Liver (tissue), 8 donors: ENCODE measurements at regions not wholly inside any gene's neighbourhood (a gene's known extent, or its start where the extent isn't known, plus 50 kb on each side); places are given as distances from the start of the nearest gene placed in this dataset.
"Not testable (repeated sequence)": the region's sequence is repeated elsewhere in the genome, so short reads cannot be mapped to it uniquely, and the experiment has no call there.

Source experiments
- DNase-seq: peaks from one replicate; pipeline ENCODE4 v3.0.0-alpha.2; 2017; ENCODE audit warnings: low spot score
- H3K27ac ChIP-seq, 2 donors: one replicate each; pipeline ENCODE4 v1.7.0; 2013; ENCODE audit warnings: inconsistent platforms in 2 of 2, low read length in 2 of 2, control low read depth in 1 of 2, low read depth in 1 of 2, mild to moderate bottlenecking in 1 of 2
- H3K27me3 ChIP-seq, 4 donors: one replicate each; pipeline versions ENCODE4 v1.6.1 to v1.7.0; 2013; ENCODE audit warnings: low read length in 3 of 4, inconsistent platforms in 1 of 4, mild to moderate bottlenecking in 1 of 4, moderate library complexity in 1 of 4; ENCODE audit not compliant: control insufficient read depth in 4 of 4, insufficient read depth in 4 of 4
- H3K36me3 ChIP-seq, 4 donors: one replicate each; pipeline versions ENCODE4 v1.6.1 to v1.7.0; 2013; ENCODE audit warnings: low read length in 3 of 4, mild to moderate bottlenecking in 3 of 4, low read depth in 1 of 4, moderate library complexity in 1 of 4; ENCODE audit not compliant: control insufficient read depth in 4 of 4, insufficient read depth in 3 of 4
- H3K4me1 ChIP-seq, 4 donors: one replicate each; pipeline versions ENCODE4 v1.6.1 to v1.7.0; 2013; ENCODE audit warnings: low read length in 3 of 4, mild to moderate bottlenecking in 3 of 4, moderate library complexity in 1 of 4; ENCODE audit not compliant: control insufficient read depth in 4 of 4, insufficient read depth in 4 of 4
- H3K4me3 ChIP-seq, 3 donors: one replicate each; pipeline versions ENCODE4 v1.6.1 to v1.7.0; 2013; ENCODE audit warnings: low read length in 3 of 3, control low read depth in 1 of 3, low read depth in 1 of 3, mild to moderate bottlenecking in 1 of 3
- H3K9ac ChIP-seq, 2 donors: one replicate each; pipeline ENCODE4 v1.7.0; 2013; ENCODE audit warnings: low read length in 2 of 2, mild to moderate bottlenecking in 2 of 2, moderate library complexity in 2 of 2, control low read depth in 1 of 2, low read depth in 1 of 2
- H3K9me3 ChIP-seq, 4 donors: one replicate each; pipeline versions ENCODE4 v1.6.1 to v1.7.0; 2013; ENCODE audit warnings: low read length in 3 of 4; ENCODE audit not compliant: control insufficient read depth in 4 of 4
- EGR1 ChIP-seq, 2 donors: IDR thresholded peaks; 2 replicates each; pipeline ENCODE4 v1.6.1; 2016 to 2018; ENCODE audit warnings: antibody characterized with exemption in 2 of 2, low read depth in 2 of 2
- HNF4A ChIP-seq, 2 donors: conservative IDR thresholded peaks; 2 replicates each; pipeline ENCODE4 v1.6.1; 2016; ENCODE audit warnings: antibody characterized with exemption in 2 of 2, mild to moderate bottlenecking in 2 of 2
- WGBS: extraction: QIAGEN DNeasy Blood & Tissue Kit; methylation state at CpG from one replicate; pipeline ENCODE4 v1.1.7; 2013; 5-methylcytosine and 5-hydroxymethylcytosine counted together
- TF ChIP-seq, protein P1 (sequence below): fragments of 150-350 bp; IDR thresholded peaks from 2 replicates; pipeline ENCODE4 v1.5.1; 2017; ENCODE audit warnings: improper control_type of control experiment, low read depth, low read length; ENCODE audit not compliant: missing input control
- TF ChIP-seq, protein P2 (sequence below): IDR thresholded peaks from 2 replicates; pipeline ENCODE4 v1.6.1; 2016; ENCODE audit warnings: antibody characterized with exemption
- TF ChIP-seq, protein P3 (sequence below): IDR thresholded peaks from 2 replicates; pipeline ENCODE4 v1.6.1; 2016; ENCODE audit warnings: antibody characterized with exemption
- donor health status: healthy.
- donor health status: healthy.
- donor health status: healthy.
- donor health status: healthy.
- donor health status: healthy.

DNA sequence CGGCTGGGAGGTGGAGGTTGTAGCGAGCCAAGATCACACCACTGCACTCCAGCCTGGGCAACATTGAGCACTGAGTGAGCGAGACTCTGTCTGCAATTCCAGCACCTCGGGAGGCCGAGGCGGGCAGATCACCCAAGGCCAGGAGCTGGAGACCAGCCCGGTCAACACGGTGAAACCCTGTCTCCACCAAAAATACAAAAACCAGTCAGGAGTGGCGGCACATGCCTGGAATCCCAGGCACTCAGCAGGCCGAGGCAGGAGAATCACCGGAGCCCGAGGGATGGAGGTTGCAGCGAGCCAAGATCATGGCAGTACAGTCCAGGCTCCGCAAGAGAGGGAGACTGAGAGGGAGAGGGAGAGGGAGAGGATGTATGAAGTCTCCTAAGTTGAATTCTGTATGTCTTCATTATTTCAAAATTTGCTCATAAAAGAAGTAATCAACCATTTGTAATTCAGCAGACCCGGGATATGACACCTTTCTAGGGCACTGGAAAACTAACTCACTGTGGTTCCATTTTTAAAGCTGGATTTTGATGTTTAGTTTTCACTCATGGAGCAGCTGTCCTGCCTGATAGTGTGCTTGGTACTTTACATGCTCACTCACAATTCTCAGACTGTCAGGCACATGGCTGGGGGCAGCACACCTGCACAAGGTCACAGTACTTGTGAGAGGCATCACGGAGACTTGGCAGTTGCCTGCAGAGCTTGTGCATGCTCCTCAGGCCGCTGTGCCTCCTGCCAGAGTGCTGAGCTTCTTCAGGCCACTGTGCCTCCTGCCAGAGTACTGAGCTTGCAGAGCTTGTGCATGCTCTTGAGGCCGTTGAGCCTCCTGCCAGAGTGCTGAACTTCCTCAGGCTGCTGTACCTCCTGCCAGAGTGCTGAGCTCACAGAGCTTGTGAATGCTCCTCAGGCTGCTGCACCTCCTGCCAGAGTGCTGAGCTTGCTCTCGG, 106.2 kb downstream of the ERMARD start (continued):
- TF ChIP-seq, protein P1, sequence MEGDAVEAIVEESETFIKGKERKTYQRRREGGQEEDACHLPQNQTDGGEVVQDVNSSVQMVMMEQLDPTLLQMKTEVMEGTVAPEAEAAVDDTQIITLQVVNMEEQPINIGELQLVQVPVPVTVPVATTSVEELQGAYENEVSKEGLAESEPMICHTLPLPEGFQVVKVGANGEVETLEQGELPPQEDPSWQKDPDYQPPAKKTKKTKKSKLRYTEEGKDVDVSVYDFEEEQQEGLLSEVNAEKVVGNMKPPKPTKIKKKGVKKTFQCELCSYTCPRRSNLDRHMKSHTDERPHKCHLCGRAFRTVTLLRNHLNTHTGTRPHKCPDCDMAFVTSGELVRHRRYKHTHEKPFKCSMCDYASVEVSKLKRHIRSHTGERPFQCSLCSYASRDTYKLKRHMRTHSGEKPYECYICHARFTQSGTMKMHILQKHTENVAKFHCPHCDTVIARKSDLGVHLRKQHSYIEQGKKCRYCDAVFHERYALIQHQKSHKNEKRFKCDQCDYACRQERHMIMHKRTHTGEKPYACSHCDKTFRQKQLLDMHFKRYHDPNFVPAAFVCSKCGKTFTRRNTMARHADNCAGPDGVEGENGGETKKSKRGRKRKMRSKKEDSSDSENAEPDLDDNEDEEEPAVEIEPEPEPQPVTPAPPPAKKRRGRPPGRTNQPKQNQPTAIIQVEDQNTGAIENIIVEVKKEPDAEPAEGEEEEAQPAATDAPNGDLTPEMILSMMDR = no peak
- no peak for TF ChIP-seq HNF4A (conservative IDR thresholded peaks at IDR 0.05)
- TF ChIP-seq, protein P2, sequence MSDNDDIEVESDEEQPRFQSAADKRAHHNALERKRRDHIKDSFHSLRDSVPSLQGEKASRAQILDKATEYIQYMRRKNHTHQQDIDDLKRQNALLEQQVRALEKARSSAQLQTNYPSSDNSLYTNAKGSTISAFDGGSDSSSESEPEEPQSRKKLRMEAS = no peak

DNA sequence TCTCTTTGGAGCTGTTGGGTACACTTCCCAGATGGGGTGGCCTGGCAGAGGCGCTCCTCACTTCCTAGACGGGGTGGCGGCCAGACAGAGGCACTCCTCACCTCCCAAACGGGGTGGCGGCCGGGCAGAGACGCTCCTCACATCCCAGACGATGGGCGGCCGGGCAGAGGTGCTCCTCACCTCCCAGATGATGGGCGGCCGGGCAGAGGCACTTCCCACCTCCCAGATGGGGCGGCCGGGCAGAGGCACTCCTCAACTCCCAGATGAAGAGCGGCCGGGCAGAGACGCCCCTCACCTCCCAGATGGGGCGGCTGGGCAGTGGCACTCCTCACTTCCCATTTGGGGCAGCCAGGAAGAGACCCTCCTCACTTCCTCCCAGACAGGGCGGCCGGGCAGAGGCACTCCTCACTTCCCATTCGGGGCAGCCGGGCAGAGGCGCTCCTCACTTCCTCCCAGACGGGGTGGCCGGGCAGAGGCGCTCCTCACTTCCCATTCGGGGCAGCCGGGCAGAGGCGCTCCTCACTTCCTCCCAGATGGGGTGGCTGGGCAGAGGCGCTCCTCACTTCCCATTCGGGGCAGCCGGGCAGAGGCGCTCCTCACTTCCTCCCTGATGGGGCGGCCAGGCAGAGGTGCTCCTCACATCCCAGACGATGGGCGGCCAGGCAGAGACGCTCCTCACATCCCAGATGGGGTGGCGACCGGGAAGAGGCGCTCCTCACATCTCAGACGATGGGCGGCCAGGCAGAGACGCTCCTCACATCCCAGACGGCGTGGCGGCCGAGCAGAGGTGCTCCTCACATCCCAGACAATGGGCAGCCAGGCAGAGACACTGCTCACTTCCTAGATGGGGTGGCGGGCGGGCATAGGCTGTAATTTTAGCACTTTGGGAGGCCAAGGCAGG, 105.3 kb downstream of the ERMARD start:
- not testable (repeated sequence) for H3K9ac ChIP-seq, H3K4me3 ChIP-seq, H3K36me3 ChIP-seq, H3K9me3 ChIP-seq, H3K27me3 ChIP-seq, H3K27ac ChIP-seq, H3K4me1 ChIP-seq
- WGBS = 96% methylated on average over 49 of the region's 49 CpGs
- DNase-seq = peak; percentile 22

DNA sequence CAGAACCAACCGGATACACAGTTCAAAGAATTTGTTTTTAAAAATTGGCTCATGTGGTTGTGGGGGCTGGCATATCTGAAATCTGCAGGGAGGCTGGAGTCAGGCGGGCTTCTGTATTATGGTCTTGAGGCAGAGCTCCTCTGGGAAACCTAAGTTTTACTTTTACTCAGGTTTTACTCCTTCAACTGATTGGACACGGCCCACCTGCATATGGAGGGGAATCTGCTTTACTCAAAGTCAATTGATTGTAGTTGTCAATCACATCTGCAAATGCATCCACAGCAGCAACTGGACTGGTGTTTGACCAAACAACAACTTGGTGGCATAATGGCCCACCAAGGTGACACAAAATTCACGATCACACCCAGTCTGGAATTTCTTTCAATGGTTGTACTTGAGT, 103.4 kb downstream of the ERMARD start:
- peaks cover 0 to 3% (median 3%) of the 10 kb centered on the region in 4 donors for H3K9me3 ChIP-seq
- H3K36me3 ChIP-seq = no peaks in the 10 kb centered on the region
- no peak overlapping the region for H3K9ac ChIP-seq
- no peak for DNase-seq
- no peaks in the 10 kb centered on the region for H3K27me3 ChIP-seq
- H3K4me1 ChIP-seq = no peaks in the 10 kb centered on the region
- no peak overlapping the region for H3K27ac ChIP-seq
- H3K4me3 ChIP-seq = no peak overlapping the region
- WGBS = 97% methylated on average over 4 of the region's 4 CpGs
- TF ChIP-seq, protein P1 = no peak
- no peak for TF ChIP-seq EGR1 (IDR thresholded peaks at IDR 0.05; ENCODE audit: low read depth in 2 of 2)
- TF ChIP-seq, protein P3, sequence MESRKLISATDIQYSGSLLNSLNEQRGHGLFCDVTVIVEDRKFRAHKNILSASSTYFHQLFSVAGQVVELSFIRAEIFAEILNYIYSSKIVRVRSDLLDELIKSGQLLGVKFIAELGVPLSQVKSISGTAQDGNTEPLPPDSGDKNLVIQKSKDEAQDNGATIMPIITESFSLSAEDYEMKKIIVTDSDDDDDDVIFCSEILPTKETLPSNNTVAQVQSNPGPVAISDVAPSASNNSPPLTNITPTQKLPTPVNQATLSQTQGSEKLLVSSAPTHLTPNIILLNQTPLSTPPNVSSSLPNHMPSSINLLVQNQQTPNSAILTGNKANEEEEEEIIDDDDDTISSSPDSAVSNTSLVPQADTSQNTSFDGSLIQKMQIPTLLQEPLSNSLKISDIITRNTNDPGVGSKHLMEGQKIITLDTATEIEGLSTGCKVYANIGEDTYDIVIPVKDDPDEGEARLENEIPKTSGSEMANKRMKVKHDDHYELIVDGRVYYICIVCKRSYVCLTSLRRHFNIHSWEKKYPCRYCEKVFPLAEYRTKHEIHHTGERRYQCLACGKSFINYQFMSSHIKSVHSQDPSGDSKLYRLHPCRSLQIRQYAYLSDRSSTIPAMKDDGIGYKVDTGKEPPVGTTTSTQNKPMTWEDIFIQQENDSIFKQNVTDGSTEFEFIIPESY = no peak
